ENCODE measurements at regions not wholly inside any gene's neighbourhood (a gene's known extent, or its start where the extent isn't known, plus 50 kb on each side); places are given as distances from the start of the nearest gene placed in this dataset.
"Not testable (repeated sequence)": the region's sequence is repeated elsewhere in the genome, so short reads cannot be mapped to it uniquely, and the experiment has no call there.

- not testable (repeated sequence) for DNase-seq
Measured at GRCh38 chr10:46095943-46096342, 49.9 kb upstream of the MSMB start.

- no peak for DNase-seq
Measured at GRCh38 chr10:46096446-46096845, 50.4 kb upstream of the MSMB start.

DNA sequence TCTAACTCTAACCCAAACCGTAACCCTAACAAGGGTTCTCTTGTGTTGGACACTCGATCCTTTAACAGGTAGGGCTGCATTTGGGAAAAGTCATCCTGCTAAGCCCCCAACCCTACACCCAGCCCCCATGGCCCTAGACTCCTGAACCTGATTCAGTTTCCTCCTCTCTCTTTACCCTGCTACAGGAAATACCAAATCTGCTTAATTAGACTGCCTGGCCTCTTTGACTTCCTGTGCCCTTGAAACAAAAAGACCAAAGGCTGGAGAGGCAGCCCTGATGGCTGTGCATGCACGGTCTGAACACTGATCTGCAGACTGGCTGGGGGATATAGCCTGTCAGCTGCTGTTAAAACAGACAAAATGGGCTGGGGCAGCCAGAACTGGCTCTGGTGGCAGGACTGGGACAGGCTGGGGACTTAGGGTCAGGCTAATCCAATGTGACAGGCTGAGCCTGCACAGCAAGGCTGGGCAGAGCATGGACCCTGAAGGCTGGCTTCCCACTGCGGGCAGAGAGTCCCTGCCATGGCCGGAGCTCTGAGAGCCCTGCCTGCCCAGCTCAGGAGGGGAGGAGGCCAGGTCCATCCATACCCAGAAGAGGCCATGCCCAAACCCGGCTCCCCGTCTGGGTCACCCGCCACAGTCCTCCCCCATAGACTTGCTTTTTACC lies 51.0 kb upstream of the MSMB start:
- DNase-seq = no peak

- no peak for DNase-seq
Measured at GRCh38 chr10:46097576-46098317, 51.7 kb upstream of the MSMB start.

DNA sequence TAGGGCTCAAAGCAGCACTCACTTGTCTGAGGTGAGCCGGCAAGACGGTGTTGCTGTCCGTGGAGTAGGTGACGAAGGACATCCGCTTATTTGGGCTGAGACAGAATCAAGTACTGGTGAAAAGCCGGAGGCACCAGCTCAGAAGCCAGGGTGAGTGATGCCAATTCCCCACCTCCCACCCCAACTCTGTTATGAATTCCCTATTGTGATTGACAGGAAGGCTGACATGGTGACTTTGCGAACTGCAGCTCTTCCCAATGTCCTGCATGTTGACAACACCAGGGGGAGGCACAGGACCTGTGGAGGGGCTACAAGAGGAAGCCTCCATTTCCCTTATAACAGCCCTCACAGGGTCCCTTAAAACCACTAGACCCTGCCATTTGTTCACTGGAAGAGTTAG lies 52.3 kb upstream of the MSMB start:
- DNase-seq = no peak

DNA sequence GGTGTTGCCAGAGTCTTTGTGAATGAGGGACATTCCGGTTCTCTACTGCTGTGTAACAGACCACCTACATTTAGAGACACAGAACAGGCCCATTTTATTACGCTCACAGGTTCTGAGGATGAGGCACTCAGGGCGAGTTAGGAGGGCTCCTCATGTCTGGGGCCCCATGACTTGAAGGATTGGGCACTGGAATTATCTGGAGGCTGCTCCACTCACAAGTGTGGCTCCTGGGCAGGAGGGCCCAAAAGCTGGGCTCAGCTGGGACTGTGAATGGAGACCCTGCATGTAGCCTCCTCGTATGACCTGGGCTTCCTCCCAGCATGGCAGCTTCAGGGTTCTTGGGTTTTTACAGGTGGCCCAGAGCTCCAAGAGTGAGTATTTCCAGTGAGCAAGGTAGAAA lies 52.9 kb upstream of the MSMB start:
- DNase-seq = not testable (repeated sequence)

DNA sequence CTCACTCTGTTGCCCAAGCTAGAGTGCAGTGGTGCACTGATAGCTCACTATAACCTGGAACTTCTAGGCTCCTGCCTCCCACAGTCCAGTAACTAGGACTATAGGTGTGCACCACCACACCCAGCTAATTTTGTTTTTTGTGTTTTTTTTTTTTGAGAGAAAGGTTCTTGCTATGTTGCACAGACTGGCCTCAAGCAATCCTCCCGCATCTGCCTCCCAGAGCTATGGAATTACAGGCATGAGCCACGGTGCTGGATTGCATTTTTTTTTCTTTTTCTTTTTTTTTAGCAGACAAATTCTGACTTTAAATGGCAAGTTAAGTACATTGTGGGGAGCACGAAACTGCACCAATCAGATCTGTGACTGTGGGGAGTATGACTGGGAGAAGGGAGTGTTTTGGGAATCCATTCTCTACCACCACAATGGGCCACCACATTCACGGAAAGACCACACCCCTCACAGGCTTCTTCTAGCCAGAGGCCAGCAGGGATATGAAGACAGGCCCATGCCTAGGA lies 58.1 kb upstream of the MSMB start:
- DNase-seq = no peak

- DNase-seq = not testable (repeated sequence)
Measured at GRCh38 chr10:46105416-46105815, 59.3 kb upstream of the MSMB start.

- DNase-seq = not testable (repeated sequence)
Measured at GRCh38 chr10:46105856-46106409, 59.9 kb upstream of the MSMB start.

GRCh38 chr10:46106410-46107255 lies 60.6 kb upstream of the MSMB start:
- DNase-seq = no peak

GRCh38 chr10:46108158-46108499 lies 62.1 kb upstream of the MSMB start:
- DNase-seq = not testable (repeated sequence)

DNA sequence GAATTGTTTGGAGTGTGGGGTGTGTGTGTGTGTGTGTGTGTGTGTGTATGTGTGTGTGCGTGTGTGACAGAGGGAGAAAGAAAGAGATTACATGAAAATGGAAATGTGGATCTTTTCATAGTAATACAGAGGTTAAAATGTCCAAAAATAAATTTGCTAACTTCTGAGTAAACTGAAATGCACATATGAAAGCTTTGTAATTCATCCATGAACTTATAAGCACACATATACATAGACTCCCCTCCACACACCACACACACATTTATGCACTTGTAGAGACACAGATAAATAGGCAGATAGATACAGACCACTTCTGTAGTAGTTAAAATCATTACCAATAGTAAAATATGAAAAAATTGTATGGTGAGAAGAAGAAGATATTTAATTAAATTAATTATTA lies 108.2 kb upstream of the MSMB start:
- DNase-seq = not testable (repeated sequence)

GRCh38 chr10:46154683-46155082 lies 108.6 kb upstream of the MSMB start:
- not testable (repeated sequence) for DNase-seq

DNA sequence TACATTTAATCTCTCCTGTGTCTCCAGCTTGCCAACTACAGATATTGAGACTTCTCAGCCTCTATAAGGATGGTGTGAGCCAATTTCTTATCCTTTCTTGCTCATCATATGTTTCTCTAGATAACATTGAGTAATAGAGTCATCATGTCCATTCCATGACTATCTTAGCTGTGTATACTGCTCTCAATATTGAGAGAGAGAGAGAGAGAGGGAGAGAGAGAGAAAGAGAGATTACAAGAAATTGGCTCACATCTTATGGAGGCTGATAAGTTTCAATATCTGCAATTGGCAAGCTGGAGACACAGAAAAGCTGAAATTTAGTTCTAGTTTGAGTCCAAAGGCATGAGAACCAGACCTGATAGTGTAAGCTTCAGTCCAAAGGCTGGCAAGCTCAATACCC lies 110.8 kb upstream of the MSMB start:
- not testable (repeated sequence) for DNase-seq

GRCh38 chr10:46169736-46170135 lies 117.1 kb upstream of the ANTXRL start:
- DNase-seq = no peak

GRCh38 chr10:46170789-46171188 lies 116.0 kb upstream of the ANTXRL start:
- no peak for DNase-seq

- no peak for DNase-seq
Measured at GRCh38 chr10:46171661-46172060, 115.1 kb upstream of the ANTXRL start.

DNA sequence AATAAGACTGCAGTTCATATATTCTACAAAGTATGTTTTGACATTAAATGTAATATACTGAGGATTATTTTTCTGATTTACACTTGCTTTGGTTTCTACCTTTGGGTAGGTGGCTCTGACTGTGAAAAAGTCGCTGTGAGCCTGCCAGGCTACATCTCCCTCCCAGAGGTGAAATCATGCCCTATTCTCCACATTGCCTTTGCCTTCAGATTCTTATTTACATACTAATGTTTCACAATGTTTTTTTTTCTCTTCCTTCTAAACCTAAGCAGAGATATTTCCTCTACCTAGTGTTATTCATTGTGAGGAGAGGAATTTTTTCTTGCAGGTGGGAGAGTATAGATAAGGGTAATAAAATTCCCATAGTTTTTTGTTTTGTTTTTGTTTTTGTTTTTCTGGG lies 111.5 kb upstream of the ANTXRL start:
- DNase-seq = no peak

DNA sequence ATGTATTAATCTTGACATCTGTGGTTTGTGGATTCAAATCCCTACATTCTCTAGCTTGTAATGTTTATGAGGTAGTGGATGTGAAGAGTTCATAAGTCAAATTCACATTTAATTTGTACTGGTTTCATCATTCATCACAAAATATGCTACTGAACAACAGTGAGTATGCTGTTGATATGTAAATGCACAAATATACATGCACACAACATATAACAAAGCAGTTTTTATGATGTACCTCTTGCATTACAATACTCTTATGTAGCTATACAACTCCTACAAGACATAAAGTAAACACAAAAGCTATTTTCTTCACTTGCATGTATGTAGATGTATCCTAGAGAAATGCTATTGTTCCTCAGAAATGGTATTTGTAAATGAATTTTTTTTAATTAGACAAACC lies 111.0 kb upstream of the ANTXRL start:
- no peak for DNase-seq

DNA sequence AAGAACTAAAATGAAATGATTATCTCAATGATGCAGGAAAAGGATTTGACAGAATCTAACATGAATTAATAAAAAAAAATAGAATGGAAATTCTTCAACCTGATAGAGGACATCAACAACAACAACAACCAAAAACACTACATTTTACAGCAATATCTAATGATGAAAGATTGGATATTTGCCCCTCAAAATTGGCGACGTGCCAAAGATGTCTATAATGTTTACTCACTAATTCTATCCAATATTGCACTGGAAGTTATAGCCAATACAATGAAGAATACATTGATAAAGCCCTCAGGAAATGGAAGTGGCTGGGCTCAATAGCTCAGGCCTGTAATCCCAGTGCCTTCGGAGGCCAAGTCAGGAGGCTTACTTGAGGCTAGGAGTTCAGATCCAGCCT lies 99.4 kb upstream of the ANTXRL start:
- not testable (repeated sequence) for DNase-seq

- no peak for DNase-seq
Measured at GRCh38 chr10:46197050-46197449, 89.7 kb upstream of the ANTXRL start.

DNA sequence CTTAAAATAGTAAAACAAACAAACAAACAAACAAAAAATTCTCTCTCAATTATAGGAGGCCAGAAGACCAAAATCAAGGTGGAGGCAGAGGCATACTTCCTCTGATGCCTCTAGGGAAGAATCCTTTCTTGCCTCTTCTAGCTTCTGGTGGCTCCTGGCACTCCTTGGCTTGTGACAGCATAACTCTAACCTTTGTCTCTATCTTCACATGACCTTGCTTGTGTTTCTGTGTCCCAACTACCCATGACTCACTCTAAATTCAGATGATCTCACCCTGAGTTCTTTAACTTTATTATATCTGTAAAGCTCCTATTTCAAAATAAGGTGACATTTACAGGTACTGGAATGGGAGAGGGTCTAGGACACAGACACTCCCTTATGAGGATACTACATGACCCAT lies 88.3 kb upstream of the ANTXRL start:
- DNase-seq = no peak

DNA sequence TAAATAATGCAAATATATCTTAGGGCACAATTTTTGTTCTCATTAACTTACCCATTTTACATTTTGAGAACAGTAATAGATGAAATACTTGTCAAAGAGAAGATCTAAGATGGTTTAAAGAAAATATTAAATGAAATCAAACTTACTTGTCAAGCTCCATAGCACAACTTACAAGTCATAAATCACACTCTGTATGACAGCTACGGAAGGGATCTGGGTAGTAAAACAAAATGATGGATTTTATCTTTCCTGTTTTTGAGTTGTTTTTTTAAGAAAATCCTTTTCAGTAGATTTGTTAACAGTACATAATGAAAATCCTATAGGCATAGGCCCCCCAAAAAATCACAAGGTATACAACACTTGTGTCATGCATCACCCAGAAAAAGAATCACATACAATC lies 84.4 kb upstream of the ANTXRL start:
- not testable (repeated sequence) for DNase-seq
